ENCODE measurements at regions not wholly inside any gene's neighbourhood (a gene's known extent, or its start where the extent isn't known, plus 50 kb on each side); places are given as distances from the start of the nearest gene placed in this dataset.
A peak's percentile ranks its signal among the peaks of the same experiment; 100 is the strongest.

DNA sequence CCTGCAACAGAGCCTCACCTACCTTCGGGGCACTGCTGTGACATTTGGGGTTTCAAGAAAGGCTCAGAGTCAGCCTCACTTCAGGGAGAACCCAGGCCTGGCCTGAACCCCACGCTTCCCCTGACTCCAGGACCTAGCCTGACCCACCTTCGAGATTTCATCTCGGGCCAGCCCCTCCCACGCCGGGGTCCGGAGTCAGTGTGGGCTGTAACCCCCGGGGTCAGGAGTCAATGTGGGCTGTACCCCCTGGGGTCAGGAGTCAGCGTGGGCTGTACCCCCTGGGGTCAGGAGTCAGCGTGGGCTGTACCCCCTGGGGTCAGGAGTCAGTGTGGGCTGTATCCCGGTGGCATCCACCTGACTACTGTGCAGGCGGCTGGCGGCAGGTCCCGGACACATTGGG, 183.0 kb upstream of the RAB4A start:
- no peak overlapping the region for H3K4me3 ChIP-seq (ENCODE audit: insufficient read length, low read depth)
- H3K9ac ChIP-seq (ENCODE audit: insufficient read length, low read depth): no peak overlapping the region
- H3K4me1 ChIP-seq (ENCODE audit: insufficient read depth, insufficient read length): peaks cover 2% of the 10 kb centered on the region
- H3K9me3 ChIP-seq (ENCODE audit: insufficient read depth, low read length): peaks cover 11% of the 10 kb centered on the region
- DNase-seq (ENCODE audit: low read depth, low spot score): no peak
- H3K27me3 ChIP-seq (ENCODE audit: insufficient read depth, insufficient read length): no peaks in the 10 kb centered on the region
- no peaks in the 10 kb centered on the region for H3K36me3 ChIP-seq (ENCODE audit: insufficient read depth, insufficient read length, low read length)
- no peak for TF ChIP-seq ZNF274 (IDR thresholded peaks at IDR 0.05; ENCODE audit: low read depth, low read length)
- TF ChIP-seq SUZ12 (IDR thresholded peaks at IDR 0.05; ENCODE audit: extremely low read depth, insufficient read depth, insufficient read length): no peak
- TF ChIP-seq YY1 (IDR thresholded peaks at IDR 0.05; ENCODE audit: insufficient read depth, insufficient read length): no peak

DNA sequence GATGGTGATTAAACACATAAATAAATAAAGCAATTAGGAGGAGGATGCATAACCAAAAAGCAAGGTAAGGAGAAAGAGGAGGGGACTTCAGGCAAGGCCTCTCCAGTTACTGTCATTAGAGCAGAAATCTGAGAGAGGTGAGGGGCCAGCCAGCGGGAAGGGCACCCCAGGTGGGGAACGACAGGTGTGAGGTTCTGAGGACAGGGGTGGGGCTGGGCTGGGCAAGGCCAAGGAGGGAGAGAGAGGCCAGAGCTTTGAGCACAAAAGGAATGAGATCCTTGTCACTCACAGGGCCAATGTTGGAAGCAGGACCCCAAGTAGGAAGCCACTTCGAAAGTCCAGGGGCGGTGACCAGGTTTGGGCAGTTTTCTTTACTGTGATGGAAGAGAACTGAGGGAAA, 182.2 kb upstream of the RAB4A start:
- H3K9ac ChIP-seq (ENCODE audit: insufficient read length, low read depth): no peak overlapping the region
- 0 out of 2 replicates have a peak, but pooled peaks cover 3% of the 10 kb centered on the region for H3K9me3 ChIP-seq (ENCODE audit: insufficient read depth, low read length)
- no peak overlapping the region for H3K4me3 ChIP-seq (ENCODE audit: insufficient read length, low read depth)
- no peak for DNase-seq (ENCODE audit: low read depth, low spot score)
- H3K4me1 ChIP-seq (ENCODE audit: insufficient read depth, insufficient read length): peaks cover 7% of the 10 kb centered on the region
- TF ChIP-seq YY1 (IDR thresholded peaks at IDR 0.05; ENCODE audit: insufficient read depth, insufficient read length): no peak
- TF ChIP-seq ZNF274 (IDR thresholded peaks at IDR 0.05; ENCODE audit: low read depth, low read length): no peak
- no peak for TF ChIP-seq SUZ12 (IDR thresholded peaks at IDR 0.05; ENCODE audit: extremely low read depth, insufficient read depth, insufficient read length)
- H3K27me3 ChIP-seq (ENCODE audit: insufficient read depth, insufficient read length): no peaks in the 10 kb centered on the region
- H3K36me3 ChIP-seq (ENCODE audit: insufficient read depth, insufficient read length, low read length): no peaks in the 10 kb centered on the region

DNA sequence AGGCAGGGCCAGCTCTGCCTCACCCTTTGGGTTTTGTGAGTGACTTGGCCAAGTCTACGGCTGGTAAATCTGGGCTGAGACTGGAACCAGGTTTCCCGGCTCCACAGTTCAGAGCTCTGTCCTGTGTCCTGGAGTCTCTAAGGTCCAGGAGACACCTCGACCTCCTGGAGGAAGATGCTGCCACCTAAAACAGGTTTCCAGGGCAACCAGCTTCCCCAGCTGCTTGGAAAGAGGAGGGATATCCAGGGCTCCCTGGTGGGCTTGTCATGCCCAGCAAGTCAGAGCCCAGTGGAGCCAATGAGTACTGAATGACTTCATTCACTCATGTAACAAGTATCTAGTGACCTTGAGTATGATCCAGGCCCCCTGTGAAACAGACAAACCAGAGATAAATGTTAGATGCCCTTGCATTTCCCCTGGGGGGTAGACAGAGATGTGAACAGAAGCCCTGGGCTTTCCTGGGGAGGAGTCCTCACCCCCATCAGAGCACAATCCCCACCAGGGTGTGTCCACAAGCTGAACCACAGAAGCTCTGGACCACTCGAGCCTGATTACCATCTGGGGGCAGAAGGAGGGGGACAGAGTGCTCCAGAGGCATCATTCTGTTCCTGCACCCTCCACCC, 181.2 kb upstream of the RAB4A start:
- DNase-seq (ENCODE audit: low read depth, low spot score): no peak
- no peak overlapping the region for H3K9ac ChIP-seq (ENCODE audit: insufficient read length, low read depth)
- peaks cover 12% of the 10 kb centered on the region for H3K4me1 ChIP-seq (ENCODE audit: insufficient read depth, insufficient read length)
- H3K9me3 ChIP-seq (ENCODE audit: insufficient read depth, low read length): no peaks in the 10 kb centered on the region
- no peaks in the 10 kb centered on the region for H3K27me3 ChIP-seq (ENCODE audit: insufficient read depth, insufficient read length)
- no peak for TF ChIP-seq ZNF274 (IDR thresholded peaks at IDR 0.05; ENCODE audit: low read depth, low read length)
- no peak for TF ChIP-seq YY1 (IDR thresholded peaks at IDR 0.05; ENCODE audit: insufficient read depth, insufficient read length)
- TF ChIP-seq SUZ12 (IDR thresholded peaks at IDR 0.05; ENCODE audit: extremely low read depth, insufficient read depth, insufficient read length): no peak
- no peaks in the 10 kb centered on the region for H3K36me3 ChIP-seq (ENCODE audit: insufficient read depth, insufficient read length, low read length)
- no peak overlapping the region for H3K4me3 ChIP-seq (ENCODE audit: insufficient read length, low read depth)

- Histone ChIP-seq H3K4me1 (ENCODE audit: insufficient read depth, insufficient read length) (peaks cover 13% of the 10 kb centered on the region), H3K9me3 (ENCODE audit: insufficient read depth, low read length) (peaks cover 8% of the 10 kb centered on the region), H3K4me3 (ENCODE audit: insufficient read length, low read depth) (no peak overlapping the region), H3K36me3 (ENCODE audit: insufficient read depth, insufficient read length, low read length) (no peaks in the 10 kb centered on the region), H3K27me3 (ENCODE audit: insufficient read depth, insufficient read length) (no peaks in the 10 kb centered on the region), H3K9ac (ENCODE audit: insufficient read length, low read depth) (no peak overlapping the region)
- DNase-seq (ENCODE audit: low read depth, low spot score): no peak
- TF ChIP-seq SUZ12 (IDR thresholded peaks at IDR 0.05; ENCODE audit: extremely low read depth, insufficient read depth, insufficient read length) (no peak), ZNF274 (IDR thresholded peaks at IDR 0.05; ENCODE audit: low read depth, low read length) (no peak), YY1 (IDR thresholded peaks at IDR 0.05; ENCODE audit: insufficient read depth, insufficient read length) (no peak)
These were observed 179.2 kb upstream of the RAB4A start for GRCh38 chr1:229091721-229092136.

- H3K9ac ChIP-seq (ENCODE audit: insufficient read length, low read depth): no peak overlapping the region
- H3K36me3 ChIP-seq (ENCODE audit: insufficient read depth, insufficient read length, low read length): no peaks in the 10 kb centered on the region
- peak; percentile 62 for DNase-seq (ENCODE audit: low read depth, low spot score)
- peaks cover 13% of the 10 kb centered on the region for H3K4me1 ChIP-seq (ENCODE audit: insufficient read depth, insufficient read length)
- no peaks in the 10 kb centered on the region for H3K27me3 ChIP-seq (ENCODE audit: insufficient read depth, insufficient read length)
- no peak for TF ChIP-seq ZNF274 (IDR thresholded peaks at IDR 0.05; ENCODE audit: low read depth, low read length)
- no peak for TF ChIP-seq YY1 (IDR thresholded peaks at IDR 0.05; ENCODE audit: insufficient read depth, insufficient read length)
- no peak for TF ChIP-seq SUZ12 (IDR thresholded peaks at IDR 0.05; ENCODE audit: extremely low read depth, insufficient read depth, insufficient read length)
- peaks cover 8% of the 10 kb centered on the region for H3K9me3 ChIP-seq (ENCODE audit: insufficient read depth, low read length)
- no peak overlapping the region for H3K4me3 ChIP-seq (ENCODE audit: insufficient read length, low read depth)
These were observed 178.3 kb upstream of the RAB4A start for GRCh38 chr1:229092377-229093237.

DNA sequence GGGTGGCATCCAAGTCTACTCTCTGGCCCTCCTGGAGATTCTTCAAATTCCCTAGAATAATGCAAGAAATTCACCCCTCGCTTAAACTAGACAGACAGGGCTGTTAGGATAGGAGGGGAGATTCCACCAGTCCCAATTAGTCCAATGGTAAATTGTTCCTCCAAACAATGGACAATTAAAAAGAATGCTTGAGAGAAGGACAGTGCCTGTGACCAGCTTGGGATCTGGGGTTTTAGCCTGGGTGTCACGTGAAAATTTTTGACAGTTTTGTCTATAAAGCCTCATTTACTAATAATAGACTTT, 177.7 kb upstream of the RAB4A start:
- H3K9me3 ChIP-seq (ENCODE audit: insufficient read depth, low read length): peaks cover 8% of the 10 kb centered on the region
- TF ChIP-seq ZNF274 (IDR thresholded peaks at IDR 0.05; ENCODE audit: low read depth, low read length) (no peak), YY1 (IDR thresholded peaks at IDR 0.05; ENCODE audit: insufficient read depth, insufficient read length) (no peak)
- H3K27me3 ChIP-seq (ENCODE audit: insufficient read depth, insufficient read length): no peaks in the 10 kb centered on the region
- peaks cover 12% of the 10 kb centered on the region for H3K4me1 ChIP-seq (ENCODE audit: insufficient read depth, insufficient read length)
- no peak for DNase-seq (ENCODE audit: low read depth, low spot score)
- H3K4me3 ChIP-seq (ENCODE audit: insufficient read length, low read depth): no peak overlapping the region
- no peak overlapping the region for H3K9ac ChIP-seq (ENCODE audit: insufficient read length, low read depth)
- H3K36me3 ChIP-seq (ENCODE audit: insufficient read depth, insufficient read length, low read length): no peaks in the 10 kb centered on the region

GRCh38 chr1:229093609-229094336, 177.1 kb upstream of the RAB4A start:
- Histone ChIP-seq H3K9ac (ENCODE audit: insufficient read length, low read depth) (no peak overlapping the region), H3K27me3 (ENCODE audit: insufficient read depth, insufficient read length) (no peaks in the 10 kb centered on the region), H3K9me3 (ENCODE audit: insufficient read depth, low read length) (peaks cover 8% of the 10 kb centered on the region), H3K4me1 (ENCODE audit: insufficient read depth, insufficient read length) (peaks cover 12% of the 10 kb centered on the region), H3K4me3 (ENCODE audit: insufficient read length, low read depth) (no peak overlapping the region), H3K36me3 (ENCODE audit: insufficient read depth, insufficient read length, low read length) (no peaks in the 10 kb centered on the region)
- no peak for TF ChIP-seq SUZ12 (IDR thresholded peaks at IDR 0.05; ENCODE audit: extremely low read depth, insufficient read depth, insufficient read length)
- no peak for TF ChIP-seq YY1 (IDR thresholded peaks at IDR 0.05; ENCODE audit: insufficient read depth, insufficient read length)
- no peak for TF ChIP-seq ZNF274 (IDR thresholded peaks at IDR 0.05; ENCODE audit: low read depth, low read length)
- DNase-seq (ENCODE audit: low read depth, low spot score): no peak

All from NT2/D1 (cell line).